ENCODE measurements at regions not wholly inside any gene's neighbourhood (a gene's known extent, or its start where the extent isn't known, plus 50 kb on each side); places are given as distances from the start of the nearest gene placed in this dataset.

GRCh38 chr3:72311425-72311824 lies 526.5 kb upstream of the PROK2 start:
- H3K36me3 ChIP-seq: no peaks in the 10 kb centered on the region
- TF ChIP-seq CTCF (IDR thresholded peaks at IDR 0.05; ENCODE audit: borderline replicate concordance): no peak
- H3K27ac ChIP-seq (replicated peaks): peak overlapping the region; percentile 68
- no peak overlapping the region for H3K4me3 ChIP-seq
- peaks cover 20% of the 10 kb centered on the region for H3K4me1 ChIP-seq
- peaks cover 3% of the 10 kb centered on the region for H3K9me3 ChIP-seq (replicated peaks)
- no peaks in the 10 kb centered on the region for H3K27me3 ChIP-seq (ENCODE audit: low read depth)
- intact Hi-C loops (cut with micrococcal nuclease): no loop called here
- no peak for DNase-seq

GRCh38 chr3:72310419-72311380 lies 525.8 kb upstream of the PROK2 start:
- intact Hi-C loops (cut with micrococcal nuclease): no loop called here
- peak overlapping the region; percentile 68 for H3K27ac ChIP-seq (replicated peaks)
- peaks cover 3% of the 10 kb centered on the region for H3K9me3 ChIP-seq (replicated peaks)
- no peaks in the 10 kb centered on the region for H3K36me3 ChIP-seq
- peak; percentile 45 for DNase-seq
- H3K4me3 ChIP-seq: no peak overlapping the region
- peak; percentile 29 for TF ChIP-seq CTCF (IDR thresholded peaks at IDR 0.05; ENCODE audit: borderline replicate concordance)
- no peaks in the 10 kb centered on the region for H3K27me3 ChIP-seq (ENCODE audit: low read depth)
- peaks cover 20% of the 10 kb centered on the region for H3K4me1 ChIP-seq

- intact Hi-C loops (cut with micrococcal nuclease): no loop called here
- TF ChIP-seq CTCF (IDR thresholded peaks at IDR 0.05; ENCODE audit: borderline replicate concordance): no peak
- peak overlapping the region; percentile 68 for H3K27ac ChIP-seq (replicated peaks)
- H3K36me3 ChIP-seq: no peaks in the 10 kb centered on the region
- peaks cover 20% of the 10 kb centered on the region for H3K4me1 ChIP-seq
- H3K4me3 ChIP-seq: no peak overlapping the region
- H3K9me3 ChIP-seq (replicated peaks): peaks cover 3% of the 10 kb centered on the region
- no peaks in the 10 kb centered on the region for H3K27me3 ChIP-seq (ENCODE audit: low read depth)
- DNase-seq: no peak
These were observed 524.9 kb upstream of the PROK2 start for GRCh38 chr3:72309661-72310418.

GRCh38 chr3:72308641-72309040 lies 523.7 kb upstream of the PROK2 start:
- intact Hi-C loops (cut with micrococcal nuclease): no loop called here
- Histone ChIP-seq H3K4me3 (no peak overlapping the region), H3K9me3 (replicated peaks) (no peaks in the 10 kb centered on the region), H3K27me3 (ENCODE audit: low read depth) (no peaks in the 10 kb centered on the region), H3K27ac (replicated peaks) (no peak overlapping the region), H3K36me3 (no peaks in the 10 kb centered on the region), H3K4me1 (peaks cover 29% of the 10 kb centered on the region)
- no peak for DNase-seq
- TF ChIP-seq CTCF (IDR thresholded peaks at IDR 0.05; ENCODE audit: borderline replicate concordance): no peak

- Histone ChIP-seq H3K4me3 (no peak overlapping the region), H3K9me3 (replicated peaks) (no peaks in the 10 kb centered on the region), H3K36me3 (no peaks in the 10 kb centered on the region), H3K27me3 (ENCODE audit: low read depth) (no peaks in the 10 kb centered on the region), H3K27ac (replicated peaks) (no peak overlapping the region), H3K4me1 (peaks cover 29% of the 10 kb centered on the region)
- TF ChIP-seq CTCF (IDR thresholded peaks at IDR 0.05; ENCODE audit: borderline replicate concordance): no peak
- DNase-seq: no peak
- intact Hi-C loops (cut with micrococcal nuclease): no loop called here
These were observed 522.6 kb upstream of the PROK2 start for GRCh38 chr3:72307438-72308115.
